Activated CD8-positive, alpha-beta T cell treated with anti-CD3 and anti-CD28 coated beads for 36 hours (primary cell): ENCODE measurements at regions not wholly inside any gene's neighbourhood (a gene's known extent, or its start where the extent isn't known, plus 50 kb on each side); places are given as distances from the start of the nearest gene placed in this dataset.
"Not testable (repeated sequence)": the region's sequence is repeated elsewhere in the genome, so short reads cannot be mapped to it uniquely, and the experiment has no call there.

Source experiments
- ATAC-seq: fragments of 200-7000 bp; cut with Tn5 transposase; one replicate; pipeline ENCODE4 v1.10.0; 2021; ENCODE audit warnings: mild to moderate bottlenecking, moderate library complexity
- CTCF ChIA-PET: fragments of 350-600 bp; sonication (Branson Sonifier 250); formaldehyde crosslinking; loops from one replicate; lab custom pipeline; 2021; ENCODE audit warnings: antibody characterized with exemption; lab: Charles Lee
- POLR2A ChIA-PET: fragments of 350-600 bp; sonication (Branson Sonifier 250); formaldehyde crosslinking; loops from one replicate; lab custom pipeline; 2021; ENCODE audit warnings: antibody characterized with exemption; lab: Charles Lee
- DNase-seq: peaks from one replicate; pipeline ENCODE4 v3.0.0-alpha.2; 2020
- H3K27ac Mint-ChIP-seq: one replicate; pipeline ENCODE4 v1.8.0; 2021; ENCODE audit warnings: mild to moderate bottlenecking, mixed read lengths
- H3K27me3 Mint-ChIP-seq: one replicate; pipeline ENCODE4 v1.8.0; 2021; ENCODE audit warnings: mixed read lengths
- H3K36me3 Mint-ChIP-seq: one replicate; pipeline ENCODE4 v1.8.0; 2021; ENCODE audit warnings: low read depth, mixed read lengths
- H3K4me1 Mint-ChIP-seq: one replicate; pipeline ENCODE4 v1.8.0; 2021; ENCODE audit warnings: low read depth, mixed read lengths
- H3K4me3 Mint-ChIP-seq: one replicate; pipeline ENCODE4 v1.8.0; 2021; ENCODE audit warnings: mild to moderate bottlenecking, moderate library complexity, mixed read lengths
- H3K9me3 Mint-ChIP-seq: one replicate; pipeline ENCODE4 v1.8.0; 2021; ENCODE audit warnings: mixed read lengths
- intact Hi-C: fragments of 100-400 bp; cut with micrococcal nuclease; formaldehyde crosslinking; loops from one replicate; pipeline ENCODE4 v1.10.0; 2022
- TF ChIP-seq, protein P1 (sequence below): fragments of 200-600 bp; IDR thresholded peaks from one replicate; pipeline ENCODE4 v1.8.0; 2022; ENCODE audit warnings: antibody characterized with exemption, mild to moderate bottlenecking

DNA sequence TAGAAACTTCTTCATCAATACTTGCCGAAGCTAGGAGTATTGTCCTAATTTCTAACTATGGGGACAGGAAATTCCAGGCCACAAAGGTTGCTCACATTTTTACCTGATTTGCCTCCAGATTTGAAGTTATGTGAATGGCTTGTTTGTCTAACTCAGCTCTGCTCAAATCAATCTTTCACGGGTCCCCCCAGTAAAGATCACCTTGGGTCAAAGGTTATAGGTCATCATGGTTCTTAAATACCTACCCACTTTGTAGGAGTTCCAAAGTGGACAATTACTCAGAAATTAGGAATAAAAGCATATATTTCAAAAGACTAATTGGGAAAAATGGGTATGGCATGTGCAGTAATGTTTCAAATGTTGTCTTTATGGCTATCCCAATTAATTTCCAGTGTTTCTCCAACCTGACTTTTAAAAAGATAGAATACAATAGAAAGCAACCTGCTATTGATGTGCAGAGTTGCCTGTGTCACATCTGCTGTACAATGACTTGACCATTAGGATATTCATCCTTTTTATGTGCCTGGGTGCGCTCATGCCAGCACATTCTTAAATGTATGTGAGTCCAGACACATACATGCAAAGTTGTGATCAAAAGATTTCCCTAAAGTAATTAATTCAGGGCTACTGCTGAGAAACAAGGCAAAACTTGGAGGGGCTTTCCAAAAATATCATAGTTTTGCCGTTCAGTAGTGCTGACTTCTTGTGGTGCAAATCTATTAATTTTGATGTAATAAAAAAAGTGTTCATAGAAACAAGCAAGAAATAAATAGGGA lies 126.1 kb downstream of the MYCN start:
- CTCF ChIA-PET = no interaction called here
- Mint-ChIP-seq H3K36me3 (peaks cover 2% of the 10 kb centered on the region), H3K27ac (no peak overlapping the region), H3K27me3 (peaks cover 2% of the 10 kb centered on the region), H3K4me3 (no peak overlapping the region), H3K9me3 (peaks cover 17% of the 10 kb centered on the region), H3K4me1 (no peaks in the 10 kb centered on the region)
- no peak for ATAC-seq
- TF ChIP-seq, protein P1, sequence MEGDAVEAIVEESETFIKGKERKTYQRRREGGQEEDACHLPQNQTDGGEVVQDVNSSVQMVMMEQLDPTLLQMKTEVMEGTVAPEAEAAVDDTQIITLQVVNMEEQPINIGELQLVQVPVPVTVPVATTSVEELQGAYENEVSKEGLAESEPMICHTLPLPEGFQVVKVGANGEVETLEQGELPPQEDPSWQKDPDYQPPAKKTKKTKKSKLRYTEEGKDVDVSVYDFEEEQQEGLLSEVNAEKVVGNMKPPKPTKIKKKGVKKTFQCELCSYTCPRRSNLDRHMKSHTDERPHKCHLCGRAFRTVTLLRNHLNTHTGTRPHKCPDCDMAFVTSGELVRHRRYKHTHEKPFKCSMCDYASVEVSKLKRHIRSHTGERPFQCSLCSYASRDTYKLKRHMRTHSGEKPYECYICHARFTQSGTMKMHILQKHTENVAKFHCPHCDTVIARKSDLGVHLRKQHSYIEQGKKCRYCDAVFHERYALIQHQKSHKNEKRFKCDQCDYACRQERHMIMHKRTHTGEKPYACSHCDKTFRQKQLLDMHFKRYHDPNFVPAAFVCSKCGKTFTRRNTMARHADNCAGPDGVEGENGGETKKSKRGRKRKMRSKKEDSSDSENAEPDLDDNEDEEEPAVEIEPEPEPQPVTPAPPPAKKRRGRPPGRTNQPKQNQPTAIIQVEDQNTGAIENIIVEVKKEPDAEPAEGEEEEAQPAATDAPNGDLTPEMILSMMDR = no peak
- no peak for DNase-seq
- POLR2A ChIA-PET = no interaction called here
- intact Hi-C loops = no loop called here

DNA sequence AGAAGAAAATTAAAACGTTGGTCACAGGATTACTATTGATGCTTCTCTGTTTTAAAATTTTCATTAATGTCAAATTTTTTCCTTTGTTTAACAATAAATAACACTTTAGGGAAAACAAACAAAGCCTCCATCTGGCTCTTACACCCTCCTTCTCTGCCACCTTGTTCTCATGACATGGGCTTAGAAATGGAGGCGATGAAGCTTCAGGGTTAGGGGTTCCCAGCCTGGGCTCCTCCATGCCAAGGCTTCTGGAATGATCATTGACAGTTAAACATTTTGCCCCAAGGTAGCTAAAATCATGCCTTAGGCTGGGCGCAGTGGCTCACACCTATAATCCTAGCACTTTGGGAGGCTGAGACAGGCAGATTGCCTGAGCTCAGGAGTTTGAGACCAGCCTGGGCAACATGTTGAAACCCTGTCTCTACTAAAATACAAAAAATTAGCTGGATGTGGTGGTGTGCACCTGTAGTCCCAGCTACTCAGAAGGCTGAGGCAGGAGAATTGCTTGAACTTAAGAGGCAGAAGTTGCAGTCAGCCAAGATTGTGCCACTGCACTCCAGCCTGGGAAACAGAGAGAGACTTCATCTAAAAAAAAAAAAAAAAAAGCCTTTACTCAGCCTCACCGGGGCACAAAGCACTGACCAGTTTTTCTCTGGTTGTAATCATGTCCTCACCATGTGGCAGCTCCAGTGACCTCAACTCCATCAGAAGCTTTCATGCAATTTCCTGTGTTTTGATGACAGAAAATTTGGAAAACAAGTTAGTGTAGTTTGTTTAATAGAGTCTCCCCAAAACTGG lies 125.1 kb downstream of the MYCN start:
- H3K27ac Mint-ChIP-seq, DNase-seq, CTCF ChIA-PET, H3K27me3 Mint-ChIP-seq, ATAC-seq, H3K4me1 Mint-ChIP-seq, intact Hi-C loops, H3K4me3 Mint-ChIP-seq, POLR2A ChIA-PET, H3K36me3 Mint-ChIP-seq: not testable (repeated sequence)
- H3K9me3 Mint-ChIP-seq = peaks cover 17% of the 10 kb centered on the region

- no peaks in the 10 kb centered on the region for H3K4me1 Mint-ChIP-seq
- ChIA-PET POLR2A (no interaction called here), CTCF (no interaction called here)
- H3K36me3 Mint-ChIP-seq = peaks cover 2% of the 10 kb centered on the region
- intact Hi-C loops = no loop called here
- peaks cover 2% of the 10 kb centered on the region for H3K27me3 Mint-ChIP-seq
- ATAC-seq (no peak), DNase-seq (no peak)
- TF ChIP-seq, protein P1 = no peak
- no peak overlapping the region for H3K27ac Mint-ChIP-seq
- no peak overlapping the region for H3K4me3 Mint-ChIP-seq
- H3K9me3 Mint-ChIP-seq = peaks cover 17% of the 10 kb centered on the region
Measured at GRCh38 chr2:16064745-16065144, 124.4 kb downstream of the MYCN start.

- ChIA-PET POLR2A (no interaction called here), CTCF (no interaction called here)
- Mint-ChIP-seq H3K4me3 (no peak overlapping the region), H3K36me3 (peaks cover 2% of the 10 kb centered on the region), H3K9me3 (peaks cover 17% of the 10 kb centered on the region), H3K27me3 (peaks cover 2% of the 10 kb centered on the region), H3K27ac (no peak overlapping the region), H3K4me1 (no peaks in the 10 kb centered on the region)
- intact Hi-C loops = no loop called here
- TF ChIP-seq, protein P1 = no peak
- no peak for DNase-seq
- ATAC-seq = no peak
Measured at GRCh38 chr2:16063955-16064633, 123.7 kb downstream of the MYCN start.

DNA sequence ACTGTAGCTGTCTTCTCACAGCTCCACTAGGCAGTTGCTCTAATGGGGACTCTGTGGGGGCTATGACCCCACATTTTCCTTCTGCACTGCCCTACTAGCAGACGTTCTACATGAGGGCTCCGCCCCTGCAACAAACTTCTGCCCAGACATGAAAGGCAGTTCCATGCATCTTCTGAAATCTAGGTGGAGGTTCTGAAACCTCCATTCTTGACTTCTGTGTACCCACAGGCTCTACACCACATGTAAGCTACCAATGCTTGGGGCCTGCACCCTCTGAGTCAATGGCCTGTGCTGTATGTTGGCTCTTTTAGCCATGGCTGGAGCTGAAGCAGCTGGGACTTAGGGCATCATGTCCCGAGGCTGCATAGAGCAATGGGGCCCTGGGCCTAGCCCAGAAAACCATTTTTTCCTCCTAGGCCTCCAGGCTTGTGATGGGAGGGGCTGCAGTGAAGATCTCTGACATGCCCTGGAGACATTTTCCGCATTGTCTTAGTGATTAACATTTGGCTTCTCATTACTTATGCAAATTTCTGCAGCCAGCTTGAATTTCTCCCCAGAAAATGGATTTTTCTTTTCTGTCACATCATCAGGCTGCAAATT lies 123.0 kb downstream of the MYCN start:
- Mint-ChIP-seq H3K36me3 (peaks cover 2% of the 10 kb centered on the region), H3K9me3 (peaks cover 17% of the 10 kb centered on the region), H3K27me3 (peaks cover 2% of the 10 kb centered on the region), H3K4me1 (no peaks in the 10 kb centered on the region), H3K4me3 (no peak overlapping the region), H3K27ac (no peak overlapping the region)
- TF ChIP-seq, protein P1 = no peak
- CTCF ChIA-PET = no interaction called here
- POLR2A ChIA-PET = no interaction called here
- intact Hi-C loops = no loop called here
- ATAC-seq = no peak
- no peak for DNase-seq
